Fibroblast of pulmonary artery (primary cell): ENCODE measurements at regions not wholly inside any gene's neighbourhood (a gene's known extent, or its start where the extent isn't known, plus 50 kb on each side); places are given as distances from the start of the nearest gene placed in this dataset.

ENCODE experiments used
- DNase-seq: peaks from one replicate; pipeline ENCODE4 v3.0.0-alpha.2; 2010; ENCODE audit warnings: low read depth
- H3K4me3 ChIP-seq: replicated peaks from 2 replicates; pipeline ENCODE4 v1.5.1; 2011; ENCODE audit warnings: low read depth, mild to moderate bottlenecking, control low read depth, low read length, moderate library complexity
- CTCF ChIP-seq: IDR thresholded peaks from 2 replicates; pipeline ENCODE4 v1.5.1; 2011; ENCODE audit warnings: mild to moderate bottlenecking, control low read depth, low read length, inconsistent platforms; ENCODE audit errors: missing control alignments

DNA sequence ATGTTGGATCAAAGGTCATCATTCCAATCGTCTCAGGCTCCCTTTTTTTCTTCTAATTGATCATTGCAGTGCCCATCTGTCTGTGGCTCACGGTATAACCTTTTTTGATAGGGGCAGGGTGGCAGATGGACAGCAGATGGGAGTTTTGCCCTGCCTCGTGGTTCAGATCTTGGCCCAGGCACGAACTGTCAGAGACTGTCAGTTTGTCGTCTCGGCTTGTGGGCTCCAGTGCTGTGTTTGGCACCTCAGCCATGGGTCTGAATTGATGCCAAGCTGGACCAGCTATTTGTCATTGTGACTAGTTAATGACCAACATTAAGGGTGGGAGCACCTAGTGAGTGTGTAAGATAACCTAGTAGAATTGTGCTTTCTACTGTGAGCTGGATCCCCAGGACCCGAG, 197.6 kb downstream of the PRL start:
- no peak for TF ChIP-seq CTCF
- DNase-seq = no peak
- H3K4me3 ChIP-seq = no peak overlapping the region

DNA sequence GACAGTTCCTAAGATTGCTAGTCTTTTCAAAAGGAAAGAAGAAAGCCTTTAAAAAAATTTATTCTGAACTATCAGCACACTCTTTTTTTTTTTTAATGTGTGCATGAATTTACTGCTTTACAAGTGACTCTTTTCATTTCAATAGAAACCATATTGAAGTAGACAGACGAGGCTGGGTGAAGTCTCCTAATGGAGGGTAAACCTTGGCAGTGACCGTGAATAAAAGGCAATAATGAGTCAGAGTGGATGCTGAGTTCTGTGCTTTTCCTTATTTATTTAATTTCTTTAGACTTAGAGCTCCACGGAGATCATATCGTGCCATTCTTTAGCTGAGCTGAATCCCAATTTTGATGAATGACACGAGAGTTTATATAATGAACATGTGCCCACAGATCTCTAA, 196.9 kb downstream of the PRL start:
- no peak overlapping the region for H3K4me3 ChIP-seq
- no peak for DNase-seq
- no peak for TF ChIP-seq CTCF

DNA sequence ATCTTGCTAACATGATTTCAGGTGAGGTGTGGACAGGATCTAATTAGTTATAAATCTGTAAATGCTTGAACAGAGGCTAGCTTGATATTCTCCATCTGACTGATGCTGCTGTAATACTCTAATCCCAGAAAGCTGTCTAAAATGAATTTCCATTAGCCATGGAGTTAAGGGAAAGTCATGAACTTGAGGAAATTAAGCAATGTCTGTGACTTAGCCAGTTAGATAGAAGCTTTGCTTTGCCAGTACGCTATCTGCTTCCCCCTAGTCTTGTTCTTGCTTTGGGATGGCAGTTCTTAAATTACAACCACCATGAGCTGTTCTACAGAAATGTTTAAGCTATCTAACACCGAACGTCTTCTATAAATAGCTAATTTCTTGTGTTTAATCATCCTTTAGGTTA, 195.7 kb downstream of the PRL start:
- DNase-seq = peak; percentile 42
- H3K4me3 ChIP-seq = no peak overlapping the region
- no peak for TF ChIP-seq CTCF

DNA sequence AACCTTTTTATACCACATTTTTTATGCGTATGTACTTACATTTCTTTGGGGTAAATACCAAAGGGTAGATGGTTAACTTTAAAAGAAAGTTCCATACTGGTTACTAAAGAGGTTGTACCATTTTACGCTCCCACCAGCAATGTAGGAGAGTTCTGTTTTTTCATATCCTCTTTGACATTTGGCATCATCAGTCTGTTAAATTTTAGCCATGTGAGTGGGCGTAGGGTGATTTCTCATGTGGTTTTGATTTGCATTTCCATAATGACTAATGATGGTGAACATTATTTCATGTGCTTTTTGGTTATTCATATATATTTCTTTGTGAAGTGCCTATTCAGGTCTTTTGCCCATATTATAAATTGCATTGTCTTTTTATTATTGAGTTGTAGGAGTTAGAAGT, 194.2 kb downstream of the PRL start:
- no peak for TF ChIP-seq CTCF
- DNase-seq = no peak
- H3K4me3 ChIP-seq = no peak overlapping the region

GRCh38 chr6:22106451-22106850, 190.4 kb downstream of the PRL start:
- TF ChIP-seq CTCF = no peak
- no peak for DNase-seq
- no peak overlapping the region for H3K4me3 ChIP-seq

DNA sequence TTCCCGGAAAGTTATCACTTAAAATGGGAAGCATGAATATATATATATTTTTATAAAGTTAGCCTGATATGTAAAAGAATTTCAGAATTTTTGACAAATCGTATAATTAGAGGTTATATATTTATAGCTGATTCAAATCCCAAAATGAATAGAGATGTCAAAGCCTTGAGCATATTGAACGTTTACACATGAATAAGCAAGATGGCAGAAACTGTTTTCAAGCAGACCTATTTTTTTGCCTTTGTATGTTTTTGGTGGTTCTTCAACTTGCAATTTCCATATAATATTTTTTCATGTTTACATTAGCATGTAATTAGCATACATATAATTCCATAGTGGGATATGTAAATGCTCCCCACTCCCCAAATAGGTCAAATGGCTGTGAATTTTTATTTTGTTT, 189.9 kb downstream of the PRL start:
- TF ChIP-seq CTCF = no peak
- DNase-seq = no peak
- no peak overlapping the region for H3K4me3 ChIP-seq

DNA sequence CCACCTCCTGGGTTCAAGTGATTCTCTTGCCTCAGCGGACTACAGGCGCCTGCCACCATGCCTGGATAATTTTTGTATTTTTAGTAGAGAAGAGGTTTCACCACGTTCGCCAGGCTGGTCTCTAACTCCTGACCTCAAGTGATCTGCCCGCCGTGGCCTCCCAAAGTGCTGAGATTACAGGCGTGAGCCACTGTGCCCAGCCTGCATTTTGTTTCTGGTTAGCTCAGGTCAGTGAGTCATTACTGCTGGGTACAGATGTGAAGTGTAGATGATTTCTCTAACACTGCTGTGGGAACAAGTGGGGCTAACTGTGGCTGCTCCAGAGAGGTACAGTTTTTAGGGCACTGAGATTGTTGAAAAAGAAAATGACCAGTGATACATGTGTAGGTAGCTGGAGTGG, 188.6 kb downstream of the PRL start:
- no peak overlapping the region for H3K4me3 ChIP-seq
- no peak for TF ChIP-seq CTCF
- DNase-seq = peak; percentile 6
